ENCODE measurements at regions not wholly inside any gene's neighbourhood (a gene's known extent, or its start where the extent isn't known, plus 50 kb on each side); places are given as distances from the start of the nearest gene placed in this dataset.

DNA sequence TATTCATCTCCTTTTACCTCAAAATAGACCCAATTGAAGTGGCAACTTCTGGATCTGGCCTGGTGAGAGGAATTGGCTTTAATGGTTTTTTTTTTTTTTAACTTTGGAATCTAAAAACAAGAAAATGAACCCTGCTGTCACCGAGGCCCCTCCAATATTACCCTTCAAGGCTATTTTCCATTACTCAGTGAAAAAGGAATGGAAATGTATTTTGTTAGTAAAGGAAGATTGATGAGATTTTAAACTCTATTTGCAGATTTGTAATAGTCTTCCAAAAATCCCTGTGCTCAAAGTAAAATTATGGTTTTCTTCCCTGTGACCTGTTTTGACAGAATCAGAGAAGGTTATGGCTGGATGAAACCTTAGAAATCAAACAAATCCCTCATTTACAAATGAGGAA lies 102.9 kb downstream of the TMEM170B start:
- TF ChIP-seq, protein P1, sequence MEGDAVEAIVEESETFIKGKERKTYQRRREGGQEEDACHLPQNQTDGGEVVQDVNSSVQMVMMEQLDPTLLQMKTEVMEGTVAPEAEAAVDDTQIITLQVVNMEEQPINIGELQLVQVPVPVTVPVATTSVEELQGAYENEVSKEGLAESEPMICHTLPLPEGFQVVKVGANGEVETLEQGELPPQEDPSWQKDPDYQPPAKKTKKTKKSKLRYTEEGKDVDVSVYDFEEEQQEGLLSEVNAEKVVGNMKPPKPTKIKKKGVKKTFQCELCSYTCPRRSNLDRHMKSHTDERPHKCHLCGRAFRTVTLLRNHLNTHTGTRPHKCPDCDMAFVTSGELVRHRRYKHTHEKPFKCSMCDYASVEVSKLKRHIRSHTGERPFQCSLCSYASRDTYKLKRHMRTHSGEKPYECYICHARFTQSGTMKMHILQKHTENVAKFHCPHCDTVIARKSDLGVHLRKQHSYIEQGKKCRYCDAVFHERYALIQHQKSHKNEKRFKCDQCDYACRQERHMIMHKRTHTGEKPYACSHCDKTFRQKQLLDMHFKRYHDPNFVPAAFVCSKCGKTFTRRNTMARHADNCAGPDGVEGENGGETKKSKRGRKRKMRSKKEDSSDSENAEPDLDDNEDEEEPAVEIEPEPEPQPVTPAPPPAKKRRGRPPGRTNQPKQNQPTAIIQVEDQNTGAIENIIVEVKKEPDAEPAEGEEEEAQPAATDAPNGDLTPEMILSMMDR (IDR thresholded peaks at IDR 0.05), result no peak
- no peak for TF ChIP-seq POLR2A (IDR thresholded peaks at IDR 0.05)

Data from adrenal gland (tissue), 5 donors.